GM12875 (cell line): ENCODE measurements at regions not wholly inside any gene's neighbourhood (a gene's known extent, or its start where the extent isn't known, plus 50 kb on each side); places are given as distances from the start of the nearest gene placed in this dataset.

Source experiments
- H3K4me3 ChIP-seq: one replicate; pipeline ENCODE4 v1.5.1; 2011; ENCODE audit warnings: low read depth, low read length, control low read depth
- CTCF ChIP-seq: IDR thresholded peaks from 2 replicates; pipeline ENCODE4 v1.5.1; 2011; ENCODE audit warnings: low read depth, mild to moderate bottlenecking, control low read depth, inconsistent platforms, low read length, moderate library complexity, borderline replicate concordance; ENCODE audit not compliant: insufficient read depth

- no peak for TF ChIP-seq CTCF
- no peak overlapping the region for H3K4me3 ChIP-seq
These were observed 530.6 kb upstream of the RGMA start for GRCh38 chr15:93619597-93619996.

GRCh38 chr15:93617443-93617842 lies 528.4 kb upstream of the RGMA start:
- no peak overlapping the region for H3K4me3 ChIP-seq
- no peak for TF ChIP-seq CTCF

GRCh38 chr15:93614386-93615104 lies 525.5 kb upstream of the RGMA start:
- no peak overlapping the region for H3K4me3 ChIP-seq
- no peak for TF ChIP-seq CTCF

GRCh38 chr15:93613386-93613785 lies 524.4 kb upstream of the RGMA start:
- no peak for TF ChIP-seq CTCF
- H3K4me3 ChIP-seq, result no peak overlapping the region

GRCh38 chr15:93612953-93613352 lies 523.9 kb upstream of the RGMA start:
- TF ChIP-seq CTCF, result no peak
- no peak overlapping the region for H3K4me3 ChIP-seq

- TF ChIP-seq CTCF, result no peak
These were observed 521.9 kb upstream of the RGMA start for GRCh38 chr15:93610944-93611343.

GRCh38 chr15:93608643-93609148 lies 519.7 kb upstream of the RGMA start:
- TF ChIP-seq CTCF, result no peak
- H3K4me3 ChIP-seq, result no peak overlapping the region

More at GRCh38 chr15:93610944-93611343, 521.9 kb upstream of the RGMA start:
- H3K4me3 ChIP-seq, result no peak overlapping the region
